GM12872 (cell line): ENCODE measurements at regions not wholly inside any gene's neighbourhood (a gene's known extent, or its start where the extent isn't known, plus 50 kb on each side); places are given as distances from the start of the nearest gene placed in this dataset.

ENCODE experiments used
- TF ChIP-seq, protein P1 (sequence below): IDR thresholded peaks from 3 replicates; pipeline ENCODE4 v1.5.1; 2011; ENCODE audit warnings: low read depth, mild to moderate bottlenecking, low read length, moderate library complexity; ENCODE audit not compliant: insufficient read depth

DNA sequence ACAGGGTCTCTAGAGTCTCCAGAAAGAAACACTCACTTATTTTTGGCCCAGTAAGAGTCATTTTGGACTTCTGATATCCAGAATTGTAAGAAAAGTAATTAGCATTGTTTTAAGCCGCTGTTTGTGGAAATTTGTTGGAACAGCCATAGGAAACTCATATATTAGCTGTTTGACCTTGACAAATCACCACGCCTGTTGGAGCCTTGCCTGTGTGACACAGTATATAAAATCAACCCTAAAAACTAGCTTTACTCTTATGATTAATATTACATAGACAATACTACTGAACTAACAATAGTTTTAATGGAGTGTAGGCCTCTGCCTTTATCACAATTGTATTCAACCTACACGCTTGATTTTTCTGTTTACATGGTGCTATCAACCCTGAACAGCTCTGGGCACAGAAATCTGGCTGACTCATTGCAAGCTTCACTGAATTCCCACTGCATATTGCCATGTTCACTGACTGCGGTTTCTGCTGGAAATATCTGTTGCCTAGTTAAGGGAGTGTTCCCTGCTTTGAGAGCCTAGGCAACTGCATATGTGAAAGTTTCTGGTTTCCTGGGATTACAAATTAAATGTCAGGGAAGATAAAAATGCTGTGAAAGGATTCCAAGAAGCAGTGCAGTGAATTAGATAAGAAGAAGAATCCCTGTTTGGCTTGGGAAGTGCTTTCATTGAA, 419.5 kb upstream of the DEPDC1 start:
- TF ChIP-seq, protein P1, sequence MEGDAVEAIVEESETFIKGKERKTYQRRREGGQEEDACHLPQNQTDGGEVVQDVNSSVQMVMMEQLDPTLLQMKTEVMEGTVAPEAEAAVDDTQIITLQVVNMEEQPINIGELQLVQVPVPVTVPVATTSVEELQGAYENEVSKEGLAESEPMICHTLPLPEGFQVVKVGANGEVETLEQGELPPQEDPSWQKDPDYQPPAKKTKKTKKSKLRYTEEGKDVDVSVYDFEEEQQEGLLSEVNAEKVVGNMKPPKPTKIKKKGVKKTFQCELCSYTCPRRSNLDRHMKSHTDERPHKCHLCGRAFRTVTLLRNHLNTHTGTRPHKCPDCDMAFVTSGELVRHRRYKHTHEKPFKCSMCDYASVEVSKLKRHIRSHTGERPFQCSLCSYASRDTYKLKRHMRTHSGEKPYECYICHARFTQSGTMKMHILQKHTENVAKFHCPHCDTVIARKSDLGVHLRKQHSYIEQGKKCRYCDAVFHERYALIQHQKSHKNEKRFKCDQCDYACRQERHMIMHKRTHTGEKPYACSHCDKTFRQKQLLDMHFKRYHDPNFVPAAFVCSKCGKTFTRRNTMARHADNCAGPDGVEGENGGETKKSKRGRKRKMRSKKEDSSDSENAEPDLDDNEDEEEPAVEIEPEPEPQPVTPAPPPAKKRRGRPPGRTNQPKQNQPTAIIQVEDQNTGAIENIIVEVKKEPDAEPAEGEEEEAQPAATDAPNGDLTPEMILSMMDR: no peak

DNA sequence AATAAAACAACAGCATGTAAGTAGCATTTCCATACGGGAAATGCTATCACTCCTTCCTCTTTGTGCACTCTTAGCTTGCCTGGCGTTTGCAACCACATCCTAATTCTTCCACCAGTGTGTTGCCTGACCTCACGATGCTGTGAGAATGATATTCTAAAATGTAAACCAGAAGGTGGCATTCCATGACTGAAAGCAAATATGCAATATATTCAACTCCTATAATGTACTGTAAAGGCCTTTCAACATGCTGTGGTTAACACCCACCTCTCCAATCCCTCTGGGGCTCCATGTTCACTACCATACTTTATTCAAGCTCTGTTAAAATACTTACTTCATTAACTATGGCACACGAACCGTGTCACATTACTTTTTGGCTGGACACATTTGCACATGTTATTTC, 420.6 kb upstream of the DEPDC1 start:
- TF ChIP-seq, protein P1: no peak

DNA sequence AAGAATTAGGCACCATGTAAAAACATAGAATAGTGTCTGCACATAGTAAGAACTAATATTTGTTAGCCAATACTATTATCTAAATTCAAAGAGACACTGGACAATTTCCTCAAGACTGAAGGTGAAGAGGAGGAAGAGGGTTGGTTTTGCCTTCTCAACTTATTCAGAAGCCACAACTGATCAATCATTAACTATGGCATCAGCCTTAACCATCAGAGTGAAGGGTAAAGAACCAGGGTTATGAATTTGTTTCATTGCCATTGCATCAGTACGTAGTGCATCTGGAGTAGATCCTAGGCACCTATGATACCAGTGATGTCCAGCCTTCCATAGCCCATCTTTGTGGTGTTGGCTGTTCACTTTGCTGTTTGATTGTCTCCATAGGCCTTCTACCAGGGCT, 421.7 kb upstream of the DEPDC1 start:
- TF ChIP-seq, protein P1: no peak

DNA sequence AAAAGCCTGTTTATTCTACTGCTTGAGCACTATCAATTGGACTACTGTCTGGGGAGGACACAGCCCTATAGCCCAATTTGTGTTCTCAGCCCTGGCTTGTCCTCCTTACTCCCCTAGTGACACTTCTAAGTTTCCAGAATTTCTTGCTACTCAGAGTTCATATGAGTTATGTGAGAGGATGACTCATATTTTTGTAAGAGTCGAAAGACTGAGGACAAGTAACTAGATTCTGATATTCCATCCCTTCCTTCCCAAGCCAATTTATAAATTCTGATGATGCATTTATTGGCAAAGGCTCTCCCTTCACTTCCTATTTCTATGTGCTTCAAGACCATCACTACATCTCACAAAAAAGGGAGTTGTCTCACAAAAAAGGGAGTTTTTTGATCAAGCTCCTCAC, 422.2 kb upstream of the DEPDC1 start:
- TF ChIP-seq, protein P1: no peak

DNA sequence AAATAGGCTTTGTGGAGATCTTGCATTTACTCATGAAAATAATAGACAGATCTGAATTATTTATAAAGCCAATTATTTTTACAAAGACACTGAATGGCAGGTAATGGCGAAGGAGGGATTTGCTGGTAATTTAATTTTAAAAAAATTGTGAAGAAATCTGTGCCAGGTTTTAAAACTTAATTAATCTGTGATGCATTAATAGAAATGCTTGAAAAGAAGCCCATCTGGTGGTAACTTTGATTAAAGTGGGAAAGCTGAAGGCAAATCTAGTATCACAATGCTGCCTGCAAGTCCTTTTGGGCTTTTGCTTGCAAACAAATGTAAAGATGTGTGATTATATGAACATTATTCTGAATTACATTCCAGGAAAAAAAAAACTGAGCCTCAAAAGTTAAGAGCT, 433.2 kb upstream of the DEPDC1 start:
- TF ChIP-seq, protein P1: no peak

DNA sequence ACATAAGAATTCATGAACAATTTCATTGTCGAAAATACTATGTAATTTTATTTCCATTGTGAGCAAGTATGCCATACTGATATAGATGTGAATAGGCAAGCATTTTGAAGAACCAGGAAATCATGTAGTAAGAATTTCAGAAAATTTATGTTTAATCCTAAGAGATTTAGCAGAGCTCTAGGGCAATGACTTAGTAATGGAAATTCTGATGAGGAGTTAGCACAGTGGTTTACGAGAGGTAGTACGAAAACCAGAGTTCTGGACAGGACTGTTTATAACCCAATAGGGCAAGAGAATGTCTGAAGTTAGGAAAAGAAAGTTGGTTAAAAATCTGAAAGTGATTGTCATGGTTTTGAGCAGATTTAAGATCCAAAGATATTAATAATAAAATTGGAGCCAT, 439.6 kb upstream of the DEPDC1 start:
- TF ChIP-seq, protein P1: no peak

DNA sequence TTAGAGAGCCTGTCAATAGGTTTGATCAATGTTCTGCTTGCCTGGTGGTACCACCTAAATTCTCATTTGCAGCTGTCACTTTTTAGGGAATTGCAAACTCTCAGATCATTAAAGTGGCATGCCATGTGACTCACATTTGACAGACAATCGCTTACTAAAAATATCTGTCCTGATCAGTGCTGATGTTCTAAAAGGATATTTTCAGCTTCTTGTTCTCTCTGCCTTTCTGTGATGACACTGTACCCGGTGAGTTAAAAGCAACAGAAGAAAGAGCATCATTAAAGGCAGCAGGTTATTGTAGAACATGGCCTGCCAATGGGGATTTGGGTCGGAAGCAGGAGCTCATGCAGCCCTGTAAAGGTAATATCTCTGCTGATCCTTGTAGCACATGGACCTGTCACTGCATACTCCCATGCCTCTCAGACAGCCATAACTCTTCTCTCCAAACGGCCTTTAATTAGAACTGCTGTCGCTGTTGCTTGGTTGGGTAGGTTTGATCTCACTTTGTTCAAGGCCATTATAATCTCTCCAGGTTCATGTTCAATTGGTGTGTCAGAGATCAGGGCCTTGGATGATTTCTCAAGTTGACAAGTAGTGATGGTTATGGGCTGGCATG, 441.3 kb upstream of the DEPDC1 start:
- TF ChIP-seq, protein P1: no peak
